ENCODE measurements at regions not wholly inside any gene's neighbourhood (a gene's known extent, or its start where the extent isn't known, plus 50 kb on each side); places are given as distances from the start of the nearest gene placed in this dataset.

- DNase-seq (ENCODE audit: low spot score), result no peak
Measured at GRCh38 chr2:221216636-221217035, 355.5 kb downstream of the EPHA4 start.

GRCh38 chr2:221225752-221226151, 346.4 kb downstream of the EPHA4 start:
- DNase-seq (ENCODE audit: low spot score), result no peak

DNA sequence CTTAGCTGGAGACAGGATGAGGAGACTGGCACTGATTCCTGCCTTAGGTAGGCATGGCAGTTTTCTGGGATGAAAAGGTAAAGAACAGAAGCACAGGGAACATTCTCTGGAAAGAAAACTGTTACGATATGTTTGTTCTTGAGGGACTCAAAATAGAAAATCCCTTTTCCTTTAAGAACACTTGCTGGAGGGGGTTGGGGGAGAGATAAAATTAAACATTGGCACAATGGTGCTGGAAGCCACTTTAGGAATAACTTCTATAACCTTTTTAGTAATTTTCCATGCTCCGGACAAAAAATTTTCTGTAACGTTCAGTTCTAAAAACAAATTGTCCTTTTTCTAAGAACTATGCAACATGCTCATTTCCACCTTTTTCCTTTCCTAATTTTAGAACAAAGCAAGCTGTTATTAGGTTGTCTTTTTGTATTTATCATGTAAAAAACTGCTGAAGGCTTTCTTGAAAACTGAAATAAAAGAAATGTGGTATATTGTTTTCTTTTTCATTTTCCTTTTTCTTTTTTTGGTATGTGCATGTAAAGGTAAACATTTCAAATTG, 343.8 kb downstream of the EPHA4 start:
- DNase-seq (ENCODE audit: low spot score), result no peak

DNA sequence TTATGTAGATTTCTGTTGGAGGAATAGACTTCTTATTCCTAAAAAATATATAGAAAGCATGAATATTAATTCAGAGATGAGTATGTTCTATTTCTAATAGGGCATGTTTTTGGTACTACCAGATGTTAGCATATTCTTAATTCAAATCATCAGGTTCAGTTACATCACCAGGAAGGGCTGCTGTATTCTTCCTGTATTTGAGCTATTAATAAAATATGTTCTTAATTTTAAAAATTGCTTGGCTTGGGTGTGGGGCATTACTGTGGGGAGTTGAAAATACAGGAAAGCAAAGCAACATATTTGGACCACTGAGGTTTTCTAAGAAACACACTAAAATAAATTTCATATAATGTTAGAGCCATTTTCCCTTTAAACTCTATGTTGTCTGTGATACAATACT, 343.0 kb downstream of the EPHA4 start:
- no peak for DNase-seq (ENCODE audit: low spot score)

- no peak for DNase-seq (ENCODE audit: low spot score)
Measured at GRCh38 chr2:221231511-221231910, 340.6 kb downstream of the EPHA4 start.

GRCh38 chr2:221235941-221236340, 336.2 kb downstream of the EPHA4 start:
- DNase-seq (ENCODE audit: low spot score), result no peak

- no peak for DNase-seq (ENCODE audit: low spot score)
Measured at GRCh38 chr2:221241072-221241471, 331.0 kb downstream of the EPHA4 start.

GRCh38 chr2:221243771-221244170, 328.3 kb downstream of the EPHA4 start:
- DNase-seq (ENCODE audit: low spot score), result no peak

DNA sequence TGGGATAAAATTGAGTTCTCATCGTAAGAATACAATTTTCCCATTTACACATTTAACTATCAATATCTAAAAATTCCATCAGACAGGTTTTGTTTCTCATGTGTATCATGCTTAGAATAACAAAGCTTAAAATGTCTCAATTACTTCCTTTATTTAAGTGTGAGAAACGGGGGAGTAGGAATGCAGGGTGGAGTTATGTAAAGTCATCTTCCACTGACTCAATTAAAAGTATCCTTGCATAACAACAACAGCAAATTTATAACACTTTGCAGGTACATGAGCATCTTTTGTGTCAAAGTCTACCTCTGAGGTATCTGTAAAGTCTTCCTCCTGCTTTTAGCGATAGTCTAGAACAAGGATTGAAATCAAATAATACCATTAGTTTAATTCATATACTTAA, 327.1 kb downstream of the EPHA4 start:
- no peak for DNase-seq (ENCODE audit: low spot score)

DNA sequence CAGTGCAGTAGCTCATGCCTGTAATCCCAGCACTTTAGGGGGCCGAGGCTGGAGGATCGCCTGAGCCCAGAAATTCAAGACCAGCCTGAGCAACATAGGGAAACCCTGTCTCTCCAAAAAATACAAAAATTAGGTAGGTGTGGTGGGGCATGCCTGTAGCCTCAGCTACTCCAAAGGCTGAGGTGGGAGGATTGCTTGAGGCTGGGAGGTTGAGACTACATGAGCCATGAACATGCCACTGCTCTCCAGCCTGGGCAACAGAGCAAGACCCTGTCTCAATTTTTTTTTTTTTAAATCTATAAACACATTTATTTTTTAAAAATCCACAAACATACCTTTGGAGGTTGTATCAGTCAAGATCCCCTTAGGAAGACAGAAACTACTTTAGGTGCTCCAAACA, 326.3 kb downstream of the EPHA4 start:
- no peak for DNase-seq (ENCODE audit: low spot score)

DNA sequence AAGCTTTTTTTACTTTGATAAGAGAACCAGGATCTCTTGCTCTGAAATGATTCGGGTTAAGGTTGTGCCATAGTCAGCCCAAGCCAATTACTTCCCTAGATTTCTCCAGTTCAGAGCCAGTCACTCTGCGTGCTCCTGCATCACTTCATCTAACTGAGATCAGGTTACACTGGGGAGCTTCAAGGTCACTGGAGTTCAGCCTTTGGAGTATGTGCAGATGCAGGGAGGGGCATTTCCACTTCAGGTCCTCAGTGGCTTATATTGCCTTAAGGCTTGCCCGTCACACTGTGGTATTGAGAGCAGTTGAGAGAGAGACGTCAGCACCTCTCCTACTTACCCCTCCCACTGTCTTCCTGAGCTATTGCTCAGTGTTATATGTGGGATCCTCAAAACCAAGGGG, 317.8 kb downstream of the EPHA4 start:
- DNase-seq (ENCODE audit: low spot score), result no peak

DNA sequence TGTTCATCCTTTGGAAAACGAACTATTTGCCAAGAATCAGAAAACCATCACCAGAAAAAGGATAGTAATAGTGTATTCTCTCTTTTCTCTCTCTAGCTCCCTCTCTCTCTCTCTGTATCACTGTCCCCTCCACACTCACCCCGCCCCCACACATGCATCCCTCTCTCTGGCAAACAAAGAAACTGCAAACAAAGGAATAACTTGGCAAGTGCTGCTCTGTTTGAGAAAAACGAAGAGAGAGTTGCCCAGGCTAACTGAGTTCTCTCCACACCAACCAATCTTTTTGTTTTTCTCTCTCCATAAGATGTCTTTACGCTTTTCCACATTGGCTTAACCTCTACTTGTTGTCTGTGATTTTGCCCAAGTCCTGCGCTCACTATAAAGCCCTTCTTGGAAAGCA, 316.2 kb downstream of the EPHA4 start:
- peak; percentile 5 for DNase-seq (ENCODE audit: low spot score)

DNA sequence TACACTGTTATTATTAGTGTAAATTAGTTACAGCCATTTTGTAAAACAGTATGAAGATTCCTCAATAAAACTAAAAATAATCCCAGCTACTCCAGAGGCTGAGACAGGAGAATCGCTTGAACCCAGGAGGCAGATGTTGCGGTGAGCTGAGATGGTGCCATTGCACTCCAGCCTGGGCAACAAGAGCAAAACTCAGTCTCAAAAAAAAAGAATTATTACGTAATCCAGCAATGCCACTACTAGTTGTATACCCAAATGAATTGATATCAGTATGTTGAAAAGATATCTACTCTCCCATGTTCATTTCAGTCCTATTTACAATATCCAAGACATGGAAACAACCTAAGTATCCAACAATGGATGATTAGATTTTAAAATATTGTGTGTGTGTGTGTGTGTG, 313.6 kb downstream of the EPHA4 start:
- DNase-seq (ENCODE audit: low spot score), result no peak

- DNase-seq (ENCODE audit: low spot score), result no peak
Measured at GRCh38 chr2:221262651-221263050, 309.5 kb downstream of the EPHA4 start.

GRCh38 chr2:221263573-221263972, 308.5 kb downstream of the EPHA4 start:
- no peak for DNase-seq (ENCODE audit: low spot score)

DNA sequence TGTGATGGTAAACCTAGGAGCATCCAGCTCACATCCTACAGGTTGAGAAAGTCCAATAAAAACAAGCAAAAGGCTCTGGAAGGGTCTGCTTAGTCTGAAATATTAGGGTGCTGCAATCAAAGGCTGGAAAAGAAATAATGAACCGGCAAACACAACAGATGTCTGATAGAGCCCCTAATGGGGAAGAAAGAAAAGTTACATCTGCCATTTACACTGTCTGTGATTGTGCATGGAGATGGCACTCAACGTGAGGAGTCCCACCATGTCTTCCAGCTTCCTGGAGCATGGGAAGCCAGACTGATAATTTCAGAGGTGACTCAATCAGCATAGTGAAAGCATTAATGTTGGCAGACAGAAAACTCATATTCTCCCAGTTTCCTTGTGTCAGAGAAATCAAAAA, 307.8 kb downstream of the EPHA4 start:
- DNase-seq (ENCODE audit: low spot score), result no peak

GRCh38 chr2:221267773-221268425, 304.2 kb downstream of the EPHA4 start:
- no peak for DNase-seq (ENCODE audit: low spot score)

- DNase-seq (ENCODE audit: low spot score), result no peak
Measured at GRCh38 chr2:221268631-221269030, 303.5 kb downstream of the EPHA4 start.

GRCh38 chr2:221270806-221271205, 301.3 kb downstream of the EPHA4 start:
- no peak for DNase-seq (ENCODE audit: low spot score)

GRCh38 chr2:221272729-221273128, 299.4 kb downstream of the EPHA4 start:
- no peak for DNase-seq (ENCODE audit: low spot score)

DNA sequence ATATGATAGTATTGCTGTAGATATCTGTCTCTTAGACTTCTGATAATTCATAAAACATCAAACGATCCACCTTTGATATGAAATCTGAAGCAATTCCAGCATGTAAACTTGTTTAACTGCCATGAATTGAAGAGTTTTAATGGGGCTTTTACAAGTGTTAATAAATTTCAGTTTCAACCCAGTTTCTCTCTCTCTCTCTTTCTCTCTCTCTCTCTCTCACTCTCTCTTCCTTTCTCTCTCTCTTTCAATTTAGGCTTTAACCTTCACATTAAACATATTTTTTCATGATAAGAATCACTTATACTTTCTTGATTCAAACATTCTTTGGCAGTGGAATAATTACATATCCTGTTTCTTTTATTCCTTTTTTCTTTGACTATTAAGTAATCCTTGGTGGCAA, 296.1 kb downstream of the EPHA4 start:
- DNase-seq (ENCODE audit: low spot score), result no peak

GRCh38 chr2:221276601-221277000, 295.5 kb downstream of the EPHA4 start:
- DNase-seq (ENCODE audit: low spot score), result no peak

DNA sequence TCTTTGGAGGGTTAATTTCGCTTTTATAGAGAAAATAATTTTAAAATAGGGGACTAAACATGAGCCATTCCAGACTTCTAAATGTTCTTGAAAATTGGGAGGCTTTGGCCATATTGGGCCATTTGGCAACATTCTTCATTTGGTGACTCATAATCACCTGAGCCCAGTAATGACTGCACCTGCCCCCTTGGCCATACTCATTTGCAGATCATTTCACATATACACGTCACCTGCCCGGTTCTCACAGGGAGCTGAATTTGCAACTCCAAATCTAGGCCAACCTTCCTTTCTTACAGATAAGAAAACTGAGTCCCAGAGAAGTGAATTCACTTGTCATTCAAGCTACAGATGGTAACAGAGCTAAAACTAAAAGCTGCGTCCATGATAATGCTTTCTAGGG, 289.7 kb downstream of the EPHA4 start:
- no peak for DNase-seq (ENCODE audit: low spot score)

GRCh38 chr2:221283896-221284545, 288.1 kb downstream of the EPHA4 start:
- no peak for DNase-seq (ENCODE audit: low spot score)

Data from putamen (tissue), 1 donor.